ENCODE measurements at regions not wholly inside any gene's neighbourhood (a gene's known extent, or its start where the extent isn't known, plus 50 kb on each side); places are given as distances from the start of the nearest gene placed in this dataset.

GRCh38 chr5:158224253-158224652 lies 365.3 kb upstream of the CLINT1 start:
- H3K4me3 ChIP-seq (ENCODE audit: low read depth, poor library complexity, severe bottlenecking), result no peak overlapping the region
- DNase-seq (ENCODE audit: low spot score in 2 of 2), result no peak
- intact Hi-C loops (cut with DNase I; ENCODE audit: low total_unique reads), result no loop called here
- TF ChIP-seq POLR2A (IDR thresholded peaks at IDR 0.05) (no peak), CTCF (IDR thresholded peaks at IDR 0.05) (no peak)
- WGBS, 2 donors, result 78 to 81% methylated on average over 2 of the region's 2 CpGs

GRCh38 chr5:158223054-158223600 lies 364.2 kb upstream of the CLINT1 start:
- intact Hi-C loops (cut with DNase I; ENCODE audit: low total_unique reads), result no loop called here
- no peak for DNase-seq (ENCODE audit: low spot score in 2 of 2)
- 60 to 61% methylated on average over 7 of the region's 7 CpGs for WGBS, 2 donors

GRCh38 chr5:158212917-158213316 lies 354.0 kb upstream of the CLINT1 start:
- intact Hi-C loops (cut with DNase I; ENCODE audit: low total_unique reads), result no loop called here
- 78 to 87% methylated on average over 3 of the region's 3 CpGs for WGBS, 2 donors
- H3K4me3 ChIP-seq (ENCODE audit: low read depth, poor library complexity, severe bottlenecking), result no peak overlapping the region
- TF ChIP-seq CTCF (IDR thresholded peaks at IDR 0.05) (no peak), POLR2A (IDR thresholded peaks at IDR 0.05) (no peak)
- no peak for DNase-seq (ENCODE audit: low spot score in 2 of 2)

More at GRCh38 chr5:158223054-158223600, 364.2 kb upstream of the CLINT1 start:
- TF ChIP-seq CTCF (IDR thresholded peaks at IDR 0.05) (no peak), POLR2A (IDR thresholded peaks at IDR 0.05) (no peak)
- no peak overlapping the region for H3K4me3 ChIP-seq (ENCODE audit: low read depth, poor library complexity, severe bottlenecking)

- intact Hi-C loops (cut with DNase I; ENCODE audit: low total_unique reads), result no loop called here
- DNase-seq (ENCODE audit: low spot score in 2 of 2), result no peak
- WGBS, 2 donors, result 42 to 48% methylated on average over 2 of the region's 2 CpGs
- TF ChIP-seq POLR2A (IDR thresholded peaks at IDR 0.05) (no peak), CTCF (IDR thresholded peaks at IDR 0.05) (no peak)
- no peak overlapping the region for H3K4me3 ChIP-seq (ENCODE audit: low read depth, poor library complexity, severe bottlenecking)
Measured at GRCh38 chr5:158212237-158212636, 353.3 kb upstream of the CLINT1 start.

GRCh38 chr5:158209219-158209908 lies 350.4 kb upstream of the CLINT1 start:
- intact Hi-C loops (cut with DNase I; ENCODE audit: low total_unique reads), result no loop called here
- TF ChIP-seq POLR2A (IDR thresholded peaks at IDR 0.05), result no peak
- TF ChIP-seq CTCF (IDR thresholded peaks at IDR 0.05), result no peak
- WGBS, 2 donors, result 87 to 95% methylated on average over 5 of the region's 5 CpGs
- no peak overlapping the region for H3K4me3 ChIP-seq (ENCODE audit: low read depth, poor library complexity, severe bottlenecking)
- DNase-seq (ENCODE audit: low spot score in 2 of 2), result no peak

GRCh38 chr5:158207733-158208132 lies 348.8 kb upstream of the CLINT1 start:
- no peak for TF ChIP-seq CTCF (IDR thresholded peaks at IDR 0.05)
- no peak for TF ChIP-seq POLR2A (IDR thresholded peaks at IDR 0.05)
- 90 to 95% methylated on average over 5 to 10 of the region's 10 CpGs for WGBS, 2 donors
- no peak for DNase-seq (ENCODE audit: low spot score in 2 of 2)
- H3K4me3 ChIP-seq (ENCODE audit: low read depth, poor library complexity, severe bottlenecking), result no peak overlapping the region
- intact Hi-C loops (cut with DNase I; ENCODE audit: low total_unique reads), result no loop called here

Measured in lower leg skin (tissue), 4 donors.